ENCODE measurements at regions not wholly inside any gene's neighbourhood (a gene's known extent, or its start where the extent isn't known, plus 50 kb on each side); places are given as distances from the start of the nearest gene placed in this dataset.
"Not testable (repeated sequence)": the region's sequence is repeated elsewhere in the genome, so short reads cannot be mapped to it uniquely, and the experiment has no call there.

DNA sequence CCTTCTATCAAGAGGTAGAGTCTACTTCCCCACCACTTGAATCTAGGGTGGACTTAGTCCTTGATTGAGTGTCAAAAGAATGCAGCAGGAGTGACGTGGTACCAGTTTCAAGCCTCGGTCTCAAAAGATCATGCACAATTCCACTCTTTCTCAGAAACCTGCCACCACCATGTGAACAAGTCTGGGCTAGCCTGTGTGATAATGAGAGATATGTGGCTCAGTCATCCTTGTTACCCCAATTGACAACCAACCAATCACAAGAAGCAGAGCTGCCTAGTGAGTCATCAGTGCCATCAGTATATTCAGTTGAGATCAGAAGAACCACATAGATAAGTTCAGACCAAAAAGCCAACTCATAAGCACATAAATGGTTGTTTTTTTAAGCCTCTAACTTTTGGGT is 374.5 kb downstream of the IL20RB start:
- Mint-ChIP-seq H3K27ac (no peak overlapping the region), H3K36me3 (ENCODE audit: low read depth) (no peaks in the 10 kb centered on the region), H3K4me3 (no peak overlapping the region), H3K9me3 (no peaks in the 10 kb centered on the region), H3K4me1 (ENCODE audit: low read depth) (no peaks in the 10 kb centered on the region), H3K27me3 (no peaks in the 10 kb centered on the region)
- DNase-seq = no peak
- CTCF ChIA-PET = no interaction called here
- POLR2A ChIA-PET = no interaction called here
- no peak for ATAC-seq
- TF ChIP-seq, protein P1, sequence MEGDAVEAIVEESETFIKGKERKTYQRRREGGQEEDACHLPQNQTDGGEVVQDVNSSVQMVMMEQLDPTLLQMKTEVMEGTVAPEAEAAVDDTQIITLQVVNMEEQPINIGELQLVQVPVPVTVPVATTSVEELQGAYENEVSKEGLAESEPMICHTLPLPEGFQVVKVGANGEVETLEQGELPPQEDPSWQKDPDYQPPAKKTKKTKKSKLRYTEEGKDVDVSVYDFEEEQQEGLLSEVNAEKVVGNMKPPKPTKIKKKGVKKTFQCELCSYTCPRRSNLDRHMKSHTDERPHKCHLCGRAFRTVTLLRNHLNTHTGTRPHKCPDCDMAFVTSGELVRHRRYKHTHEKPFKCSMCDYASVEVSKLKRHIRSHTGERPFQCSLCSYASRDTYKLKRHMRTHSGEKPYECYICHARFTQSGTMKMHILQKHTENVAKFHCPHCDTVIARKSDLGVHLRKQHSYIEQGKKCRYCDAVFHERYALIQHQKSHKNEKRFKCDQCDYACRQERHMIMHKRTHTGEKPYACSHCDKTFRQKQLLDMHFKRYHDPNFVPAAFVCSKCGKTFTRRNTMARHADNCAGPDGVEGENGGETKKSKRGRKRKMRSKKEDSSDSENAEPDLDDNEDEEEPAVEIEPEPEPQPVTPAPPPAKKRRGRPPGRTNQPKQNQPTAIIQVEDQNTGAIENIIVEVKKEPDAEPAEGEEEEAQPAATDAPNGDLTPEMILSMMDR (IDR thresholded peaks at IDR 0.05) = no peak
- intact Hi-C loops (cut with micrococcal nuclease) = no loop called here

DNA sequence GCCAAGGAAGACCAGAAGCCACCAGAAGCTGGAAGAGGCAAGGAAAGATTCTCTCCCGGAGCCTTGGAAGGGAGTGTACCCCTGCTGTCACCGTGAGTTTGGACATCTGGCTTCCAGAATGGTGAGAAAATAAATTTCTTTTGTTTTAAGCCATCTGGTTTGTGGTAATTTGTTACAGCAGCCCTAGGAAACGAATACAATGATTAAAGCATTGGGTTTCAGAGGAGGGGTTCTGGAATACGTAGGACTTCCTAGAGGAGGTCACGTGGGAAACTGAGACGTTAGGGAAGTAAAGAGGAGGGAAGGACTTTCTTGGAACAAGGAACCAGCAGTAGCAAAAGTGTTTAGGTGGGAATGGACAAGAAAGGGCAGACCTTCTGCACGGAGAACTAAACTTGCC is 377.7 kb downstream of the IL20RB start:
- CTCF ChIA-PET = no interaction called here
- TF ChIP-seq, protein P1 (IDR thresholded peaks at IDR 0.05) = no peak
- Mint-ChIP-seq H3K27ac (no peak overlapping the region), H3K27me3 (no peaks in the 10 kb centered on the region), H3K36me3 (ENCODE audit: low read depth) (no peaks in the 10 kb centered on the region), H3K4me3 (no peak overlapping the region), H3K4me1 (ENCODE audit: low read depth) (no peaks in the 10 kb centered on the region), H3K9me3 (peaks cover 12% of the 10 kb centered on the region)
- ATAC-seq (no peak), DNase-seq (no peak)
- intact Hi-C loops (cut with micrococcal nuclease) = no loop called here
- POLR2A ChIA-PET = no interaction called here

DNA sequence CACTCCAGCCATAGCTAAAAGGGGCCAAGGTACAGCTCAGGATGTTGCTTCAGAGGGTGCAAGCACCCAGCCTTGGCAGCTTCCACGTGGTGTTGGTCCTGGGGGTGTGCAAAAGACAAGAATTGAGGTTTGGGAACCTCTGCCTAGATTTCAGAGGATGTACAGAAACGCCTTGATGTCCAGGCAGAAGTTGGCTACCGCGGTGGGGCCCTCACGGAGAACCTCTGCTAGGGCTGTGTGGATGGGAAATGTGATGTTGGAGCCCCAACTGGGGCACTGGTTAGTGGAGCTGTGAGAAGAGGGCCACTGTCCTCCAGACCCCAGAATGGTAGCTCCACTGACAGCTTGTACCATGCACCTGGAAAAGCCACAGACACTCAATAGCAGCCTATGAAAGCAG is 380.6 kb downstream of the IL20RB start:
- CTCF ChIA-PET; H3K36me3 Mint-ChIP-seq (ENCODE audit: low read depth); H3K27me3 Mint-ChIP-seq; ATAC-seq; H3K4me1 Mint-ChIP-seq (ENCODE audit: low read depth); H3K27ac Mint-ChIP-seq; DNase-seq; intact Hi-C loops (cut with micrococcal nuclease); H3K4me3 Mint-ChIP-seq; POLR2A ChIA-PET: not testable (repeated sequence)
- H3K9me3 Mint-ChIP-seq = peaks cover 12% of the 10 kb centered on the region

DNA sequence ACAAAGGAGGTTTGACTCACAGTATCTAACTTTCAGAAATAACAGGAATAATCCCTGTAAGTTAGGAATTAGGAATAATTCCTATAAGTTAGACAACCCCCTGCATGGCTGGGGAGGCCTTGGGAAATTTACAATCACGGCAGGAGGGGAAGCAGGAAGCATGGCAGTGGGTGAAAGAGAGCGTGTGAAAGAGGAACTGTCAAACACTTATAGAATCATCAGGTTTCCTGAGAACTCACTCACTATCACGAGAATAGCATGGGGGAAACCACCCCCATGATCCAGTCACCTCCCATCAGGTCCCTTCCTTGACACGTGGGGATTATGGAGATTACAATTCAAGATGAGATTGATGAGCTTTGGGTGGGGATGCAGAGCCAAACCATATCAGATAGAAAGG is 385.5 kb downstream of the IL20RB start:
- DNase-seq = no peak
- no peaks in the 10 kb centered on the region for H3K4me1 Mint-ChIP-seq (ENCODE audit: low read depth)
- H3K27ac Mint-ChIP-seq = no peak overlapping the region
- H3K27me3 Mint-ChIP-seq = no peaks in the 10 kb centered on the region
- POLR2A ChIA-PET = no interaction called here
- ATAC-seq = no peak
- CTCF ChIA-PET = no interaction called here
- no peak overlapping the region for H3K4me3 Mint-ChIP-seq
- peaks cover 7% of the 10 kb centered on the region for H3K9me3 Mint-ChIP-seq
- TF ChIP-seq, protein P1 (IDR thresholded peaks at IDR 0.05) = no peak
- no peaks in the 10 kb centered on the region for H3K36me3 Mint-ChIP-seq (ENCODE audit: low read depth)
- intact Hi-C loops (cut with micrococcal nuclease) = no loop called here

DNA sequence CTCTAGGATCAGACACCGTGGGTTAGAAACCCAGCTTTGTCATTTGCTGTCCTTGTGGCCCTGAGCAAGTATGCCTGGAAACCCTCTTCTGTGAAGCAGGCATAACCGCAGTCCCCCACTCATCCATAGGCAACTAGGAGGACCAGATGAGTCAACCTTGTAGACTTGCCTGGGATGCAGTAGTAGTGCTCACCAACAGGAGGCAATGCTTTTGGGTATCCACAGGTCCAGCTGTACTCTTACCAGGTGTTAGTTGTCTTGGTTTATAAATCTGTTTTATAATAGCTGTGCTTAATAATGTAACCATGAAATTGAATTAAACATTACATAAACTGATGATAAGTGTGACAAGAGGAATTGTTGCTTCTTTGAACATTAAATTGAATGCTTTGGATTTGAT is 389.3 kb downstream of the IL20RB start:
- ATAC-seq (no peak), DNase-seq (no peak)
- intact Hi-C loops (cut with micrococcal nuclease) = no loop called here
- Mint-ChIP-seq H3K4me1 (ENCODE audit: low read depth) (no peaks in the 10 kb centered on the region), H3K36me3 (ENCODE audit: low read depth) (no peaks in the 10 kb centered on the region), H3K4me3 (no peak overlapping the region), H3K9me3 (no peaks in the 10 kb centered on the region), H3K27me3 (no peaks in the 10 kb centered on the region), H3K27ac (no peak overlapping the region)
- POLR2A ChIA-PET = no interaction called here
- CTCF ChIA-PET = no interaction called here
- TF ChIP-seq, protein P1 (IDR thresholded peaks at IDR 0.05) = no peak

DNA sequence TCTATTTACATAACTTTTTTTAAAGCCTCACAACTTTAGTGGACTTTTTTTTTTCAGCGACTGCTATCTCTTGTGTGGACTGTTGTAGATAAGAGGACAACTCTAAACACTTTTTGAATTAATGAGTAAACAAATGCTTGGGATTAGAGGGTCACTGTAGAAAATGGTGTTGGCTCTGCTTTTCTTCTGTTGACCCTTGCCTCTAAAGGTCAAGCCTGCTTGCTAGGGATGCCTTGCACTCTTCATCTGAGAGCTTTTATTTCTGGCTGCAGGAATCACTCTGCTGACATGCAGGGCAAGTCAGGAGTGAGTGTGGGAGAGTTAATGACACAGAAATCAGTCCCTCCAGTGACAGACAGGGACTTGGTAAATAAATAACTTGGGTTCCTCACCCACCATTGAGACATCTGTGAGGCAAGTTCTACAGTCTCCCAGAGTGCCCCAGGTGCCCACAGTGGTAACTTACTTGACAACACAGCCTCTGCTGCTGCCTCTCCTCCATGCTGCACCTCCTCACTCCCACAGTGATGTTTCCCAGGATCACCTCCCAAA is 390.1 kb downstream of the IL20RB start:
- H3K4me1 Mint-ChIP-seq (ENCODE audit: low read depth) = no peaks in the 10 kb centered on the region
- intact Hi-C loops (cut with micrococcal nuclease) = no loop called here

More for the DNA sequence above, 390.1 kb downstream of the IL20RB start:
- Mint-ChIP-seq H3K36me3 (ENCODE audit: low read depth) (no peaks in the 10 kb centered on the region), H3K27me3 (no peaks in the 10 kb centered on the region), H3K9me3 (no peaks in the 10 kb centered on the region), H3K27ac (no peak overlapping the region), H3K4me3 (no peak overlapping the region)
- ChIA-PET POLR2A (no interaction called here), CTCF (no interaction called here)
- ATAC-seq (no peak), DNase-seq (no peak)
- TF ChIP-seq, protein P1 (IDR thresholded peaks at IDR 0.05) = no peak
